C4-2B (cell line): ENCODE measurements at regions not wholly inside any gene's neighbourhood (a gene's known extent, or its start where the extent isn't known, plus 50 kb on each side); places are given as distances from the start of the nearest gene placed in this dataset.

ENCODE experiments used
- H3K27ac ChIP-seq: fragments of 450-650 bp; 2 replicates; pipeline ENCODE4 v1.5.1; 2017
- ZFX ChIP-seq: fragments of 450-650 bp; IDR thresholded peaks from 2 replicates; pipeline ENCODE4 v1.6.1; 2017
- TF ChIP-seq, protein P1 (sequence below): fragments of 450-650 bp; conservative IDR thresholded peaks from 2 replicates; pipeline ENCODE4 v1.5.1; 2017; ENCODE audit warnings: mild to moderate bottlenecking

DNA sequence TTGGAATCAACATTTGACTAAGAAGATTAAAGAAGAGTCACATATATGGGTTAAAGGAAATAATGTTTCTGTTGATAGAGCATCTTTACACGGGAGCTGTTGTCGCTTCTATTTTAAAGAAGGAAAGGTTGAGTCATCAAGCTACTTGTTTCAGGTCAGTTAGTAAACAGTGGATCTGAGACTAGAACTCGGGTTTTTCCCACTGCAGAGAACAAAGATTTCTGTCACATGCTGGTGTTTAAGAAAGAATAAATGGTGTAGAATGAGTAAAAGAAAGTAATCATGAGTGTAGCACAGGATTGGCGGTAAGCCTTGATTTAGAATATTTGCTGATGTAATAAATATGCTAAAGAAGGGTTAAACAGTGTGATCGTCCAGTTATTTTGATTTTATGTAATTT, 455.5 kb downstream of the AEBP2 start:
- TF ChIP-seq ZFX, result no peak
- TF ChIP-seq, protein P1, sequence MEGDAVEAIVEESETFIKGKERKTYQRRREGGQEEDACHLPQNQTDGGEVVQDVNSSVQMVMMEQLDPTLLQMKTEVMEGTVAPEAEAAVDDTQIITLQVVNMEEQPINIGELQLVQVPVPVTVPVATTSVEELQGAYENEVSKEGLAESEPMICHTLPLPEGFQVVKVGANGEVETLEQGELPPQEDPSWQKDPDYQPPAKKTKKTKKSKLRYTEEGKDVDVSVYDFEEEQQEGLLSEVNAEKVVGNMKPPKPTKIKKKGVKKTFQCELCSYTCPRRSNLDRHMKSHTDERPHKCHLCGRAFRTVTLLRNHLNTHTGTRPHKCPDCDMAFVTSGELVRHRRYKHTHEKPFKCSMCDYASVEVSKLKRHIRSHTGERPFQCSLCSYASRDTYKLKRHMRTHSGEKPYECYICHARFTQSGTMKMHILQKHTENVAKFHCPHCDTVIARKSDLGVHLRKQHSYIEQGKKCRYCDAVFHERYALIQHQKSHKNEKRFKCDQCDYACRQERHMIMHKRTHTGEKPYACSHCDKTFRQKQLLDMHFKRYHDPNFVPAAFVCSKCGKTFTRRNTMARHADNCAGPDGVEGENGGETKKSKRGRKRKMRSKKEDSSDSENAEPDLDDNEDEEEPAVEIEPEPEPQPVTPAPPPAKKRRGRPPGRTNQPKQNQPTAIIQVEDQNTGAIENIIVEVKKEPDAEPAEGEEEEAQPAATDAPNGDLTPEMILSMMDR, result no peak
- no peak overlapping the region for H3K27ac ChIP-seq

DNA sequence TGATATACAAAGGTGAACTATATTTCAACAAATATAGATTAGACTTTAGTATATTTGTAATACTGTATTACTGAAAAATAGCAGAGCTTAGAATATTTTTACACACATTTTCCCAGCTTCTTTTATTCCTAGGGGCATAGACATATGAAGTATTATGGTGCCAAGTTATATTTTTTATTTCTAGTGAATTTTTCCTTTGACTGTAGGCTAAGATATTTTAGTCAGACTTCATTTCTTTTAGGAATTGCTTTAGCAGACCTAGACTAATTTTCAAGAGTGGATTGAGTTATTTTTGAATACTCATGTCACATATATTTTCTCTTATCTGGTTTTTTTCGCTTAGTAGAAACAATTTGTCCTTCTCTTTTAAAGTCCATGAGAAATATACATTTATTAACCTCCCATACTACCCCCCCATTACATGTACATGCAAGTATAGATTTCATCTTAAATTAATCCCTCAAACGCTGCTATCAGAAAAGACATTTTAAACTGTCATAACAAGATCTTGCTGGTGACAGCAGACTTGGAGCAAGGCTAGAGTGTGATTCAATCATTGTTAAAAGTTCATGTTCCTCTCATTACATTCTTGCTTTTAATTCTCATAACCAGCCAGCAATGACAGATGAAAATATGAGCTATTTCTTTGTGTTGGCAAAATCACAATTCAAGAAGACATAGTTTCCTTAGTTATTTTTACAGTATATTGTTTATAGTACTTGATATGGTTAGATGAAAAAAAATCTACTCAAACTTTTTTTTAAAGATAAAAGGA, 456.1 kb downstream of the AEBP2 start:
- no peak overlapping the region for H3K27ac ChIP-seq
- TF ChIP-seq ZFX, result no peak
- TF ChIP-seq, protein P1, result no peak

DNA sequence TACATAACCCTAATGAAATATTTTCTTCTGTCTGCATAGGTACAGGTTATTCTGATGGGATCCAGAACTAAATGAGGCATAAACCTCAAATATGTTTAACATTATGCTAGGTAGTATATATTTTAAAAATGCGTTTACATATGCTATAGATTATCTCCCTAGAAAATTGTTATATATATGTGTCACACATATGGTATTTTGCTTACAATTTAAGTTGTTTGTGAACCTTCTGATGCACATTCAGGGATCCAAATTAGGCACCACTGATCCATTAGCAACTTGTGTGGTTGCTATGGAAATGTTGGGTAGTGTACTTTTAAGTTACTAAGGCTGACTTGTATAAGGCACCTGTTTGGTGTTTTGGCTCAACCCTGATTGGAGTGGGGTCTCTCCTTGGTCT, 456.7 kb downstream of the AEBP2 start:
- no peak overlapping the region for H3K27ac ChIP-seq
- TF ChIP-seq, protein P1, result no peak
- no peak for TF ChIP-seq ZFX

DNA sequence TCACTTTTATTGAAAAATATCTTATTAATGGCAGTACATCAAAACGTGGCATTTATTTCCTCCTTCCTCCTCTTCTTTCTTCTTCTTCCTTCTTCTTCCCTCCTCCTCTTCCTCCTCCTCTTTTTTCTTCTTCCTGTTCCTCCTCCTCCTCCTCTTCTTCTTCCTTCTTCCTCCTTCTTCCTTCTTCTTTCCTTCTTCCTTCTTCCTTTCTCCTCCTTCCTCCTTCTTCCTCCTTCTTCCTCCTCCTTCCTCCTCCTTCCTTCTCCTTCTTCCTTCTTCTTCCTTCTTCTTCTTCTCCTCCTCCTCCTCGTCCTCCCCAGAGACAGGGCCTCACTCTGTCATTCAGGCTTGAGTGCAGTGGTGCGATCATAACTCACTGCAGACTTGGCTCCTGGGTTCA, 457.2 kb downstream of the AEBP2 start:
- TF ChIP-seq, protein P1, result no peak
- TF ChIP-seq ZFX, result no peak
- H3K27ac ChIP-seq, result no peak overlapping the region

DNA sequence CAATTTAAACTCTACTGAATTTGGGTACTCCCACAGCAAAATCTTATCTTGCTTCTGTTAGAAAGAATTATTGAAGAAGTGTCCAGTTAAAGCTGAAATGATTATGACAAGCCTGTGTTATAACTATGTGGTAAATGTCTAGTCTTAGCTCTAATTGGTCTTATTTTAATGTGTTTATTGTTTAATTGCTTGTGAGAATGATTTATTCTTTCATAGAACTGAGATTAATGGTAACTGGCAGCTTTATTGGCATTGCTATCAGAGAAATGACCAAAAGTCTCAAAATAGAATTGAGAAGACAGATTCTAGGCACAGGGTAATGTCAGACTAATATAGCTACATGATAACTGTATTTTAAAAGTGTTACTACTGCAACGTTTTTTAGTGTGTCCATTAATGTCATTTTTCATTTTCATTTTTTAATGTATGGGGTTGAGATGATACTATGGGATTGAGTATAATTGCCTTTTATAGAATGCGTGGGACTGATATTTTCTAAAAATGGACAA, 458.7 kb downstream of the AEBP2 start:
- H3K27ac ChIP-seq, result no peak overlapping the region
- TF ChIP-seq ZFX, result no peak
- TF ChIP-seq, protein P1, result no peak

DNA sequence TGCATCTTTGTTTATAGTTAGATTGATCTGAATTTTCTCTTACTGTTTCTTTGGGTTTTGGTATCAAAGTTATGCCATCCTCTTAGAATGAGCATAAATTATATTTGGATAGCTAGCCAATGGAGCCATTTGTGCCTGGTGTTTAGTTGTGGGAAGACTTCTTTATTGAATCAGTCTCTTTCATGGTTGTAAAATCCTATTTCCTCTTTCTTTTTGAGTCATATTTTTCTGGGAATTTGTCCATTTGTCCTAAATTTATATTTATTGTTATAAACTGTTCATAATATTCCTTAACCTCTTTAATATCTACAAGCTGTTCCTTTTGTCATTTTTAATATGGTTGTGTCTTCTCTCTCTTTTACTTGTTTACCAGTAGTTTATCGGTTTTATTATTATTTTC, 462.5 kb downstream of the AEBP2 start:
- TF ChIP-seq, protein P1, result no peak
- no peak for TF ChIP-seq ZFX

DNA sequence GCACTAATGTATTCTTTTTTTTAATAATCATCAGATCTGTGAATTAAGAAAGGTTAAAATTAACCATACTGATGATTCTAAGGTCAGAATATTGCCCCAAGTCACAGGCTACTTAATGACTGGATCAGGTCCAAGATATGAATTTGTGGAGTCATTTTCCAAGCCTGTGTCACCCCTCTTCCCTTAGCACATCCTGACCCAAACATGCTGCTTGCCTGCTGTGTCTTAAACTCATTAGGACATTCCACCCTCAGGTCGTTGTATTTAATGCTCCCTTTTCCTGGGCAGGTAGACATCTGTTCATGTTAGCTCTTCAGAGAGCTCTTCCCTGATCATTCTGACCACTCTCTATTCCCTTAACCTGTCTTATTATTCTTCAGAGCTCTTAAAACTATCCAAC, 463.5 kb upstream of the PDE3A start:
- TF ChIP-seq ZFX, result no peak
- TF ChIP-seq, protein P1, result no peak
- no peak overlapping the region for H3K27ac ChIP-seq

More for the DNA sequence above, 462.5 kb downstream of the AEBP2 start:
- H3K27ac ChIP-seq, result no peak overlapping the region
